ENCODE measurements at regions not wholly inside any gene's neighbourhood (a gene's known extent, or its start where the extent isn't known, plus 50 kb on each side); places are given as distances from the start of the nearest gene placed in this dataset.

DNA sequence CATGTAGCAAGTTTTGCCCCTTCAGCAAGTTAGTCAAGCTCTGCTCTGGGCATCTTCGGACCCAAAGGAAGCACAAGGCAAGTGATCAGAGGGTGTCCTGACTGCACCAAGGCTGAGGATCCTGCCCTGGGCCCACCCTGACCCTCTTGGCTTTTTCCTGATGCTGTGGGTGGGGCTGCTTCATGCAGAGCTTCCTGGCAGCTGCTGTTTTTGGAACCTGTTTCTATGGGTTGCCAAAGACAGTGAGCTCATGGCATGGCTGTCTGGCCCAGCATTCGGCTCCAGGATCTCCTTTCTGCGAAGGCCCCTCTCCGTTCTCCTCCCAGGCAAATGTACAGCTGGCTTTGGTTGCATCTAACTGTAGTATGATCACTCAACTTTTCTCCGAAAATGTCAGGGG lies 497.9 kb downstream of the ARHGEF28 start:
- no peak for DNase-seq (ENCODE audit: low spot score)
- H3K36me3 ChIP-seq (ENCODE audit: insufficient read depth, low read length, poor library complexity, severe bottlenecking) = no peaks in the 10 kb centered on the region
- no peak overlapping the region for H3K4me3 ChIP-seq (ENCODE audit: low read depth, low read length, poor library complexity, severe bottlenecking)
- peaks cover 19% of the 10 kb centered on the region for H3K27me3 ChIP-seq (replicated peaks; ENCODE audit: insufficient read depth, low read depth, low read length, poor library complexity)
- CTCF ChIA-PET = no interaction called here
- H3K9me3 ChIP-seq (ENCODE audit: low read depth, low read length, poor library complexity, severe bottlenecking) = no peaks in the 10 kb centered on the region
- intact Hi-C loops (cut with micrococcal nuclease; ENCODE audit: unreplicated experiment) = loop anchor here (10.0 kb wide), 1 partner anchor 521 kb away; the partner anchor contains the start of gene ENC1
- POLR2A ChIA-PET (ENCODE audit: low non-redundant PET) = no interaction called here
- no peak overlapping the region for H3K27ac ChIP-seq (ENCODE audit: low read depth, low read length, poor library complexity, severe bottlenecking)
- BruUV-seq (replicated peaks) = no TSS peak
- H3K4me1 ChIP-seq (ENCODE audit: insufficient read depth, low read length, poor library complexity, severe bottlenecking) = peaks cover 3% of the 10 kb centered on the region
- no peak for TF ChIP-seq EZH2 (IDR thresholded peaks at IDR 0.05; ENCODE audit: borderline replicate concordance, low read depth, low read length, poor library complexity, severe bottlenecking)
- no peak for TF ChIP-seq CTCF (conservative IDR thresholded peaks at IDR 0.05; ENCODE audit: low read depth, low read length)

GRCh38 chr5:74122979-74123590 lies 497.1 kb downstream of the ARHGEF28 start:
- Histone ChIP-seq H3K36me3 (ENCODE audit: insufficient read depth, low read length, poor library complexity, severe bottlenecking) (no peaks in the 10 kb centered on the region), H3K27ac (ENCODE audit: low read depth, low read length, poor library complexity, severe bottlenecking) (no peak overlapping the region), H3K27me3 (replicated peaks; ENCODE audit: insufficient read depth, low read depth, low read length, poor library complexity) (peaks cover 11% of the 10 kb centered on the region), H3K4me3 (ENCODE audit: low read depth, low read length, poor library complexity, severe bottlenecking) (no peak overlapping the region), H3K9me3 (ENCODE audit: low read depth, low read length, poor library complexity, severe bottlenecking) (no peaks in the 10 kb centered on the region), H3K4me1 (ENCODE audit: insufficient read depth, low read length, poor library complexity, severe bottlenecking) (peaks cover 3% of the 10 kb centered on the region)
- TF ChIP-seq EZH2 (IDR thresholded peaks at IDR 0.05; ENCODE audit: borderline replicate concordance, low read depth, low read length, poor library complexity, severe bottlenecking) (no peak), CTCF (conservative IDR thresholded peaks at IDR 0.05; ENCODE audit: low read depth, low read length) (no peak)
- CTCF ChIA-PET = no interaction called here
- POLR2A ChIA-PET (ENCODE audit: low non-redundant PET) = no interaction called here
- DNase-seq (ENCODE audit: low spot score) = peak; percentile 49
- intact Hi-C loops (cut with micrococcal nuclease; ENCODE audit: unreplicated experiment) = loop anchor here (10.0 kb wide), 1 partner anchor 522 kb away; the partner anchor contains the start of gene ENC1
- no TSS peak for BruUV-seq (replicated peaks)

DNA sequence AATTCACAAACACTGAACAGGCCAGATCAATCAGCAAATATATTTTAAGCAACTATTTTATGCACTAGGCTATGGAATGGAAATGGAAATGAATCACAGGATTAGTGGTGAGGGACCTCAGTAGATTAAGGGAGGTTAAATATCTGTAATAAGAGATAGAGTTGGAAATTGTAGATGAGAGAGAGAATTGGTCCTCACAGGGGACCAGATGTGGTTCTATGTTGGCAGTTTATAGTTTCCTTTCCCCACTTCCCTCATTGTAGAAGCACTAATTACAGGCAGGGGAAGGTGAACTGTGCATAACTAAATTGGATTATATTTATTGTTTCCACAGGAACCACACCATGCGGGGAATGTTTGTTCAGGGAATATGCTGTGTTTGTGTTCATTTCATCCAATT lies 496.2 kb downstream of the ARHGEF28 start:
- no peak for TF ChIP-seq EZH2 (IDR thresholded peaks at IDR 0.05; ENCODE audit: borderline replicate concordance, low read depth, low read length, poor library complexity, severe bottlenecking)
- DNase-seq (ENCODE audit: low spot score) = peak; percentile 47
- H3K9me3 ChIP-seq (ENCODE audit: low read depth, low read length, poor library complexity, severe bottlenecking) = no peaks in the 10 kb centered on the region
- H3K4me3 ChIP-seq (ENCODE audit: low read depth, low read length, poor library complexity, severe bottlenecking) = no peak overlapping the region
- H3K27ac ChIP-seq (ENCODE audit: low read depth, low read length, poor library complexity, severe bottlenecking) = no peak overlapping the region
- CTCF ChIA-PET = no interaction called here
- no peaks in the 10 kb centered on the region for H3K36me3 ChIP-seq (ENCODE audit: insufficient read depth, low read length, poor library complexity, severe bottlenecking)
- no peaks in the 10 kb centered on the region for H3K4me1 ChIP-seq (ENCODE audit: insufficient read depth, low read length, poor library complexity, severe bottlenecking)
- peaks cover 6% of the 10 kb centered on the region for H3K27me3 ChIP-seq (replicated peaks; ENCODE audit: insufficient read depth, low read depth, low read length, poor library complexity)
- intact Hi-C loops (cut with micrococcal nuclease; ENCODE audit: unreplicated experiment) = loop anchor here (10.0 kb wide), 1 partner anchor 523 kb away; the partner anchor contains the start of gene ENC1
- POLR2A ChIA-PET (ENCODE audit: low non-redundant PET) = no interaction called here
- BruUV-seq (replicated peaks) = no TSS peak

- no peaks in the 10 kb centered on the region for H3K4me1 ChIP-seq (ENCODE audit: insufficient read depth, low read length, poor library complexity, severe bottlenecking)
- no peak for DNase-seq (ENCODE audit: low spot score)
- no TSS peak for BruUV-seq (replicated peaks)
- ChIA-PET CTCF (no interaction called here), POLR2A (ENCODE audit: low non-redundant PET) (no interaction called here)
- no peak overlapping the region for H3K4me3 ChIP-seq (ENCODE audit: low read depth, low read length, poor library complexity, severe bottlenecking)
- no peak for TF ChIP-seq CTCF (conservative IDR thresholded peaks at IDR 0.05; ENCODE audit: low read depth, low read length)
- TF ChIP-seq EZH2 (IDR thresholded peaks at IDR 0.05; ENCODE audit: borderline replicate concordance, low read depth, low read length, poor library complexity, severe bottlenecking) = no peak
- H3K27me3 ChIP-seq (replicated peaks; ENCODE audit: insufficient read depth, low read depth, low read length, poor library complexity) = no peaks in the 10 kb centered on the region
- intact Hi-C loops (cut with micrococcal nuclease; ENCODE audit: unreplicated experiment) = loop anchor here (10.0 kb wide), 1 partner anchor 524 kb away; the partner anchor contains the start of gene ENC1
- H3K36me3 ChIP-seq (ENCODE audit: insufficient read depth, low read length, poor library complexity, severe bottlenecking) = no peaks in the 10 kb centered on the region
- H3K9me3 ChIP-seq (ENCODE audit: low read depth, low read length, poor library complexity, severe bottlenecking) = no peaks in the 10 kb centered on the region
- no peak overlapping the region for H3K27ac ChIP-seq (ENCODE audit: low read depth, low read length, poor library complexity, severe bottlenecking)
Observed at GRCh38 chr5:74120585-74120984, 494.6 kb downstream of the ARHGEF28 start.
